COLO829 (cell line): ENCODE measurements at regions not wholly inside any gene's neighbourhood (a gene's known extent, or its start where the extent isn't known, plus 50 kb on each side); places are given as distances from the start of the nearest gene placed in this dataset.

Experiments
- DNase-seq: peaks from one replicate; pipeline ENCODE4 v3.0.0; 2012; ENCODE audit warnings: low spot score

DNA sequence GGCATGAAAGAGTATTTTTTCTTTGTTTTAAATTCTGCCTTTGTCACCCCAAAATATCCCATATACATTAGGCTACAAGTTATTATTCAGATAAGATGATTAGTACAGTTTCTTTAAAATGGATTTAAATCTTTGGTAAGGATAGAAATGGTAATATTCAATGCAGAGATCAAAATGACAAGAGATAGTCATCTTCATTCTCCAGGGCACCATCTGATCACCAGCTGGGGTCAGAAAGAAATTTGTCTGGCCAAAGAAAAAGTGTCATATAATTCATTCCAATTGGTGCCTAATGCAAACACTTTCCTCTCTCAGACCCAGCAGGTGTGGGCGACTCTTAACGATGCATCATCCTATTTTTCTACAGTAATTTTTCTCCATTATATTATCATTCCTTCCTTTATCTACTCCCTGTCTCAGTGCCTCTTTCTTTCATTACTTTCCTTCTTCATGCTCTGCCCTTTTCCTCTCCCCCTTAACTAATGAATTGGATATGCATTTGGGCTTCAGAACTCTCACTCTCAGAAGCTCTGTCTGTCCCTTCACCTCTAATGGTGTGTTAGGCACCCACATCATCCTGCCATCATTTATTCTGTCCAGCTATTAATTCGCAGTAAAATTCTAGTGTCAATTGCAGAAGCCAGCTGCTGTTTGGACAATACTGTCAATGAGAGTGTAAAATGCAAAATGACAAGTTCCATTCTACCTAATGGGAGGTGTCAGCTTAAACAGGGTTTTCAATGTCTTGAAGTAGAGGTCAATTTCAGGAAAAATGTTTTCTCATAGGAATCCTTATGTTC lies 570.5 kb downstream of the TDRD15 start:
- DNase-seq, result no peak

DNA sequence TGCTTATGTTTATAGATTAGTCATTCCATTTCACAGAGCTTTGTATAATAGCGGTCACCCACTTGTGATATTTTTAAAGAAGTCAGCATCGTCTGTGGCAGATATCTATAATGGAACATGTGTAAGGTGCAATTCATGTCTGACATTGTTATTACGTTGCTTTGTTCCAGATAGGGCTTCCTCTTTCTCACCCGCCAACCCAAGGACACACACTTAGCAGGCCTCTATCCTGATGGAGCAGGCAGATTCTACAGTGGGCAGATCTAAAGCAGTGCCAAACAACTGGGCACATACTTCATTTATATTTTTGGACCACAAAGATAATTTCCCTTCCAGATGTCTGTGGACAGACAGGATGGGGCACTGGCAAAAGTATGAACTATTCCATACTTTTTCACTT lies 573.1 kb downstream of the TDRD15 start:
- no peak for DNase-seq

DNA sequence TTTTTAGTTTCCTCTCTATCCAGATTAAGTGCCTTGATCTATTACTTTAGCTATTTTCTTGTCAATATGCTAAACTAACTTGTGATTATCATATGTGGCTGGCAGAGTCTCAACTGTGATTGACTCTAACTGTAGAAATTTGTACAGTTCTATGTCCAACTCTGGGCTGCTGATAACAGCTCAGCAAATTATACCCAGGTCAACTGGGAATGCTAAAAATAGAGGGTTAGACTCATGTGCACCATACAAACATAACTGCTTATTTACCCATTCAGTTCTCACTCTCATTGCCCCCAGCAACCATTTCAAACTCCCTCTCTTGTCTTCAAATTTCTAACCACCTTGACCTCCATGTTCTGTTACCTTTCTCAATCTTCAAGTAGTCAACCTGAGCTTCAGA lies 576.9 kb downstream of the TDRD15 start:
- no peak for DNase-seq

- DNase-seq, result no peak
Observed at GRCh38 chr2:21710031-21710430, 586.3 kb downstream of the TDRD15 start.

- no peak for DNase-seq
Observed at GRCh38 chr2:21710496-21710895, 586.7 kb downstream of the TDRD15 start.

DNA sequence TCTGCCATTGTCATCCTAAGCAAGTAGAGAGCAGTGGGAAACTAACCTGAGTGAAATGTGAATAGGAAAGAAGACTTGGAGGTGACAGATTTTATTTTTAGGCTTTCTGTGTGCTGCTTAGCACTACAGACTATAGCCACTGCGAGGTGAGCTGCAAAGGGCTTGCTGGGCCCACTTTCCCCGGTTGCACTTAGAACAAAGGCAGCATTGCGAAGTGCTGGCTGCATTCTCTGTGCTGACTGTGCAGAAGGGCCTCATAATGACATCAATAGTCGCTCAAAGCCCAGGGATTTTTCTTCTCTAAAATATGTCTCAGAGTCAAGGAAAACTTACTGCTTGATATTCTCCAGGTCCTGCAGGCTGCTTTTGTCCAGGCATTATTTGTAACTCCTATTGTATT lies 592.1 kb downstream of the TDRD15 start:
- DNase-seq, result no peak

GRCh38 chr2:21727101-21727500 lies 603.3 kb downstream of the TDRD15 start:
- no peak for DNase-seq

- no peak for DNase-seq
Observed at GRCh38 chr2:21728133-21728532, 604.4 kb downstream of the TDRD15 start.

- DNase-seq, result no peak
Observed at GRCh38 chr2:21730141-21730540, 606.4 kb downstream of the TDRD15 start.

DNA sequence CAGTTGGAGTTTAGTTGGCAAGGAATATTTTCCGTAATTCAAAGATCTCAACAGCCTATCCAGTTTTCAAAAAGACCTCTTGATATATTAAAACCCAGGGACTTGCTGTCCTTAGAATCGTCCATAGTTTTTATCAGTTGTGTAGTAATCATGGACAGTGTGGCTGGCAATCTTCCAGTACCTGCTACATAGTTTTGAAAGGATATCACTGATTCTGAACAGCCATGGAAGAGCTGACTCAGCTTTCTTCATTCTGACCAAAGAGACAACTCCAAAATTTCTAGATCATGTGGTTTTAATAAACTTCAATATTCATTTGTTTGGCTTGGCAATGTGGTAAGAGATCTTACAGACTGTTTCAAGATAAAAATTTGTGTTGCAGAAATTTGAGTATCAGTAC lies 616.7 kb downstream of the TDRD15 start:
- no peak for DNase-seq

- DNase-seq, result no peak
Observed at GRCh38 chr2:21746499-21746898, 622.7 kb downstream of the TDRD15 start.

- no peak for DNase-seq
Observed at GRCh38 chr2:21748501-21748900, 624.7 kb downstream of the TDRD15 start.

- no peak for DNase-seq
Observed at GRCh38 chr2:21754164-21754788, 630.5 kb downstream of the TDRD15 start.

GRCh38 chr2:21757805-21758430 lies 634.1 kb downstream of the TDRD15 start:
- no peak for DNase-seq

DNA sequence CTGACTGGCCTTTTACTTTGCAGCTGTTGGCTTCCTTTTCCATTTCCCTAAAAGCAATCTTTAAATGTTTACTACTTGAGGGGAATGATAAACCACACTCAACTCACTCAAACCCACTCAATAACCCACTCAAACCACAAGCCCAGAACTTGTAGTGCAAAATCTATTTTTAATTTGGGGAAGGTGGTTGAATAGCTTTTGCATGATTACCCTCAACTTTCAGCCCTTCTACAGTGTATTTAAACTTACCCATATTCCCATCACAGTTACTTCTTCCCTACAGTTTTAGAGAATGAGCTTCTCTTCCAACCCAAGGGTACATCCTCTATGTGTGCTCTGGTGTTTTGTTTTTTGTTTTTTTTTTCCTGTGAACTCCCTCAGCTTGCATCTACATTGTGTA lies 636.1 kb downstream of the TDRD15 start:
- no peak for DNase-seq

GRCh38 chr2:21761361-21761760 lies 637.6 kb downstream of the TDRD15 start:
- DNase-seq, result no peak

DNA sequence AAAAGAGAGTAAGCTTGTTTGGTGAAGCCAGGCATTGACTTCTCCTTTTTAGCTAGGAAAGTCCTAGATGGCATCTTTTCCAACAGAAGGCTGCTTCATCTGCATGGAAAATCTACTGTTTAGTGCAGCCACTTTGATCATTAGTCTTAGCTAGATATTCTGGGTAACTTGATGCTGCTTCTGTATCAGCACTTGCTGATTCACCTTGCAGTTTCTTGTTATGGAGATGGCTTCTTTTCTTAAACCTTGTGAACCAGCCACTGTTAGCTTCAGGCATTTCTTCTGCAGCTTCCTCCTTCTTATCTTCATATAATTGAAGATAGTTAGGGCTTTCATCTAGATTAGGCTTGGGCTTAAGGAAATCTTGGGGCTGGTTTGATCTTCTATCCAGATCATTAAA lies 639.7 kb downstream of the TDRD15 start:
- DNase-seq, result no peak

DNA sequence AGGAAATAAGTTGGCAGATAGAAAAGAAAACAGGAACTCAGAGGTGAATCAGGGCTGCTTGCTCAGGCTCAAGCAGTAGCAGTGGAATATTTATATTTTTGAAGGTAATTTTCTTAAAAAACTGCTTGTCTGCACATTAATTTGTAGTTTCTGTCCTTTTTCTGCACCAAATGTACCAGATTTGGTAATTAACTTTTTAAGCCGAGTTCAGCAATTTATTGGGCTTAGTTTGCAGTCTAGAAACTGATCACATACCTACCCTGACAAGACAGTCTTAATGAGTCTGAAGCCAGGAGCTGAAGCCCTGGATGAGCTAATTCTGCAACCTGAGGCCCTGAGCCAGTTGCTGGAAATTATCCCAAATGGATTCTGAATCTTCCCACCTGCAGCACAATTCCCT lies 647.0 kb downstream of the TDRD15 start:
- DNase-seq, result no peak

DNA sequence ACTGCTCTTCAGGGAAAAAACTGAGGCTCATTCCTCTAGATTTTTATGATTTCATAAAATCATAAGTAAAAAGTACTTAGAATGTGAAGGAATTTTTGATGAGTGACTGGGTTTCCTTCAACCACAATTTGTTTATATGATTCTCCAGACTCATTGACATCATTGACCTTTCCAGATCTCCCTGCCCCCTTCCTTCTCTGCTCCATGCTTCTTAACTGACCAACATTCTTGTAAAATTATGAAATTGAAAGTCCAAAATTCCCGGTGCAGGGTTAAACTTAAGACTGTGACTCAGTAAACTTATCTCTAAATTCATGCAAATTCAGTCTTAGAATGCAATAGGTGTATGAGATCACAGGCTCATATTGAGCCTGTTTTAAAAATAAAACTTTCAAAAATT lies 648.9 kb downstream of the TDRD15 start:
- no peak for DNase-seq

GRCh38 chr2:21773168-21773567 lies 649.4 kb downstream of the TDRD15 start:
- DNase-seq, result no peak

GRCh38 chr2:21774691-21775368 lies 651.1 kb downstream of the TDRD15 start:
- no peak for DNase-seq

DNA sequence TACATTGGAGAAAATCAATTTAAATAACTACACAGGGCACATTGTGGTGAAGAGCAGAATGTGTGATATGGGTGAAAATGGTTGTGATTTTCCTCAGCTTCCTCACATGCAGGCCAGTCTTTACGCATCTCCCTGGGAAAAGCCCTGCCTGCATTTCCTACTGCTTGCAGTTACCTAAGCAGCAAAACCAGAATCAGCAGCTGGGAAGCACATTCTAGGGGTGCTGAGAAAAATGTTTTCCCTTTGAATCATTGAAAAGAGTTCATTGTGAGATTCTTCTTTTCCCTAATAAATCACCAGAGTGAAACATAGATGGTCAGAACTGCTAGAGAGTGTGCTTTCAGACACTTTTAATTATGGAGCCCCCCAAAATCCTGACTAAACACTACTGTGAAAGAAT lies 656.0 kb downstream of the TDRD15 start:
- DNase-seq, result no peak

DNA sequence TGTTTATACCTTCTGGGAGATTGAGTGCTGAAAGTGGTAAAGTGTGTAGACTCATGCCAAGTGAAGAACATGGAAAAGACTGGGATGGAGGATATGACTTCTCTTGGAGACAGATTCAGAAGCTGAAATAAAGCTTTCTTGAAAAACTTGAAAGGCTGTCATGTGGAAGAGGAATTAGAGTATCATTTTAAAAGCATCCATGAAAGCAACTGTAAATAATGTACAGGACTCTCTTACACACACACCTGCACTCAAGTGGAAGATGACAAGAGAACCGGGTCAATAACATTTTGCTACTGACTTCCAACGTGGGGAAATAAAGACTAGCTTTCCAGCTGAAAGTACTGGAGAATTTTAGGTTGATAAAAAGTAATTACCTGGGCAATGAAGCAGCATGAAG lies 658.2 kb downstream of the TDRD15 start:
- DNase-seq, result no peak
